HK-2 (cell line): ENCODE measurements at regions not wholly inside any gene's neighbourhood (a gene's known extent, or its start where the extent isn't known, plus 50 kb on each side); places are given as distances from the start of the nearest gene placed in this dataset.
A peak's percentile ranks its signal among the peaks of the same experiment; 100 is the strongest.
"Not testable (repeated sequence)": the region's sequence is repeated elsewhere in the genome, so short reads cannot be mapped to it uniquely, and the experiment has no call there.

Source experiments
- DNase-seq: peaks from one replicate; pipeline ENCODE4 v3.0.0-alpha.2; 2018; ENCODE audit not compliant: unreplicated experiment

- DNase-seq = no peak
These were observed 566.1 kb downstream of the PTPRU start for GRCh38 chr1:29802181-29803068.

GRCh38 chr1:29801561-29801973 lies 565.2 kb downstream of the PTPRU start:
- DNase-seq = no peak

- DNase-seq = no peak
These were observed 564.7 kb downstream of the PTPRU start for GRCh38 chr1:29801003-29801402.

GRCh38 chr1:29800522-29800956 lies 564.2 kb downstream of the PTPRU start:
- no peak for DNase-seq

GRCh38 chr1:29800120-29800519 lies 563.8 kb downstream of the PTPRU start:
- no peak for DNase-seq

GRCh38 chr1:29798699-29799566 lies 562.6 kb downstream of the PTPRU start:
- DNase-seq = no peak

- DNase-seq = not testable (repeated sequence)
These were observed 560.8 kb downstream of the PTPRU start for GRCh38 chr1:29797125-29797524.

GRCh38 chr1:29795965-29796364 lies 559.6 kb downstream of the PTPRU start:
- not testable (repeated sequence) for DNase-seq

GRCh38 chr1:29793653-29794348 lies 557.5 kb downstream of the PTPRU start:
- DNase-seq = no peak

- peak; percentile 78 for DNase-seq
These were observed 556.8 kb downstream of the PTPRU start for GRCh38 chr1:29793101-29793546.

GRCh38 chr1:29789910-29790247 lies 553.6 kb downstream of the PTPRU start:
- peak; percentile 10 for DNase-seq

- DNase-seq = no peak
These were observed 553.0 kb downstream of the PTPRU start for GRCh38 chr1:29789221-29789909.

GRCh38 chr1:29786791-29787732 lies 550.7 kb downstream of the PTPRU start:
- no peak for DNase-seq

GRCh38 chr1:29786195-29786594 lies 549.9 kb downstream of the PTPRU start:
- no peak for DNase-seq

- DNase-seq = no peak
These were observed 549.2 kb downstream of the PTPRU start for GRCh38 chr1:29785554-29785953.

- DNase-seq = no peak
These were observed 548.8 kb downstream of the PTPRU start for GRCh38 chr1:29785137-29785527.

GRCh38 chr1:29784276-29785136 lies 548.2 kb downstream of the PTPRU start:
- no peak for DNase-seq

GRCh38 chr1:29783508-29784275 lies 547.4 kb downstream of the PTPRU start:
- no peak for DNase-seq
